Testis (tissue), 2 donors: ENCODE measurements at regions not wholly inside any gene's neighbourhood (a gene's known extent, or its start where the extent isn't known, plus 50 kb on each side); places are given as distances from the start of the nearest gene placed in this dataset.

Experiments
- DNase-seq: peaks from one replicate; pipeline ENCODE4 v3.0.0-alpha.2; 2019
- H3K27ac ChIP-seq, 2 donors: fragments of 200-600 bp; sonication (generic); one replicate each; pipeline ENCODE4 v1.5.1; 2019
- H3K27me3 ChIP-seq: fragments of 200-600 bp; sonication (generic); one replicate; pipeline ENCODE4 v1.5.1; 2019
- H3K36me3 ChIP-seq: fragments of 200-600 bp; sonication (generic); one replicate; pipeline ENCODE4 v1.5.1; 2017; ENCODE audit warnings: low read depth; ENCODE audit errors: missing control alignments
- H3K4me1 ChIP-seq: fragments of 200-600 bp; sonication (generic); one replicate; pipeline ENCODE4 v1.5.1; 2019
- H3K4me3 ChIP-seq, 2 donors: fragments of 200-600 bp; sonication (generic); one replicate each; pipeline ENCODE4 v1.5.1; 2017 to 2019
- H3K9me3 ChIP-seq: fragments of 200-600 bp; sonication (generic); one replicate; pipeline ENCODE4 v1.5.1; 2017
- CTCF ChIP-seq, 3 experiments: fragments of 450-650 bp in 2 of 3; fragments of 200-600 bp in 1 of 3; sonication (generic) in 1 of 3; IDR thresholded peaks; one replicate each; pipeline ENCODE4 v1.5.1; 2016 to 2019; ENCODE audit warnings: antibody characterized with exemption in 3 of 3, mild to moderate bottlenecking in 2 of 3, moderate library complexity in 1 of 3
- POLR2A ChIP-seq: fragments of 450-650 bp; IDR thresholded peaks from one replicate; pipeline ENCODE4 v1.6.1; 2017; ENCODE audit warnings: antibody characterized with exemption, mild to moderate bottlenecking, moderate library complexity
- WGBS, 2 donors: methylation state at CpG; one replicate each; pipeline ENCODE4 v1.1.5; 2018; 5-methylcytosine and 5-hydroxymethylcytosine counted together
- intact Hi-C: fragments of 100-400 bp; cut with DNase I; formaldehyde crosslinking; loops from one replicate; pipeline ENCODE4 v1.15.1; 2023; ENCODE audit warnings: low total_unique reads

DNA sequence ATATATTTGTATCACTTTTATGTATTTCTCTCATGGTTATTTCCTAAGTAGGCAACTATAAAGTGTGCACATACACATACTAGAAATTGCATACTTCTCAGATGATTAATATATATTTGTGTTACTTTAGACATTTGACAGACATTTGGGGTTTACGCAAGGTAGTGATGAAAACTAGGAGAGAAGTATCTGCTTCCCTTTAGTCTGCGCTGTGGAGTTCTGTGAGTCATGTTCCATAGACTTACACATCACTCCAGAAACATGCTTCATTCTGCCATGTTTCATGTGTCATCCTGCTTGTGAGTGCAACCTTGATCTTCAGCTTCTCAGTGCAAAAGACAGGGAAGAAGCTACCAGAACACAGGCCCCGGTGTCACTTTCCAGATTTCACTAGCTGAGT is 200.7 kb upstream of the BMP2 start:
- no peaks in the 10 kb centered on the region for H3K9me3 ChIP-seq
- H3K27me3 ChIP-seq: no peaks in the 10 kb centered on the region
- H3K36me3 ChIP-seq: no peaks in the 10 kb centered on the region
- no peak overlapping the region for H3K27ac ChIP-seq
- intact Hi-C loops: no loop called here
- DNase-seq: no peak
- no peak for TF ChIP-seq CTCF (IDR thresholded peaks at IDR 0.05)
- no peak overlapping the region for H3K4me3 ChIP-seq
- 65 to 79% methylated on average over 3 of the region's 3 CpGs for WGBS, 2 donors
- no peaks in the 10 kb centered on the region for H3K4me1 ChIP-seq

- Histone ChIP-seq H3K4me1 (no peaks in the 10 kb centered on the region), H3K27me3 (no peaks in the 10 kb centered on the region), H3K36me3 (no peaks in the 10 kb centered on the region), H3K9me3 (no peaks in the 10 kb centered on the region), H3K27ac (no peak overlapping the region), H3K4me3 (no peak overlapping the region)
- TF ChIP-seq CTCF (IDR thresholded peaks at IDR 0.05) (no peak), POLR2A (no peak)
- no peak for DNase-seq
- intact Hi-C loops: no loop called here
- WGBS, 2 donors: 58 to 63% methylated on average over 3 of the region's 3 CpGs
Measured at GRCh38 chr20:6562111-6562510, 205.4 kb upstream of the BMP2 start.

DNA sequence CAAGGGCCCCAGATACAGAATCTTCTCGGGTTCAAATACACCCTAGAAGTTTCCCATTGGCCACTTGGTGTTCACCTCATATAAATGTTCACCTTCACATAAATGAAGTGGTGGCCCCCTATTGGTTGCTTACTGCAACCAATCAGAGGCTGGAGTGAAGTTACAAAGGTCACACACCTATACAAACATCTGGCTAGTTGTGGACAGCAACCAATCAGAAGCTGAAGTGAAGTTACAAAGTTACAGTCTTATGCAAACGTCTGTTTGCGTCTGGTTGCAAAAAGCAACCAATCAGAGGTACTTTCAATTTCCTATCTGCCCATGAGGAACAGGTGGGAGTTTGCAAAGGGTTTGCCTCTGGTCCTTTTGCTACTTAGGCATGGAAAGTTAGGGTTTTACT is 206.5 kb upstream of the BMP2 start:
- no peaks in the 10 kb centered on the region for H3K27me3 ChIP-seq
- WGBS, 2 donors: 53 to 70% methylated on average over 3 of the region's 3 CpGs
- DNase-seq: no peak
- H3K27ac ChIP-seq: no peak overlapping the region
- no peak for TF ChIP-seq POLR2A
- TF ChIP-seq CTCF (IDR thresholded peaks at IDR 0.05): no peak
- no peak overlapping the region for H3K4me3 ChIP-seq
- H3K4me1 ChIP-seq: no peaks in the 10 kb centered on the region
- H3K9me3 ChIP-seq: no peaks in the 10 kb centered on the region
- no peaks in the 10 kb centered on the region for H3K36me3 ChIP-seq
- intact Hi-C loops: no loop called here

DNA sequence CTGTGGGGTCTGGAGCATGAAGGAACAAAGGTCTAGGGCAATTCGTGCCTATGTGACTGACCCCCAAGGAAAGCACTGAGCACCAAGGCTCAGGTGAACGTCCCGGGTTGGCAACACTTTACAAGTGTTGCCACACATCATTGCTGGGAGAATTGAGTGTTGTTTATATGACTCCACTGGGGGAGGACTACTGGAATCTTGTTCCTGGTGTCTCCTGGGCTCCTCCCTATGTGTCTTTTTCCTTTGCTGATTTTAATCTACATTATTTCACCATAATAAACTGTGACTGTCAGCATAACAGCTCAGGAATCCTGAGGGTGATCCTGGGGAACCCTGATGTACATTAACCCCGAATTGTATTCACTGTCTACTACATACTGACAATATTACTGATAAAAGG is 207.7 kb upstream of the BMP2 start:
- WGBS, 2 donors: 85% methylated on average over 4 of the region's 4 CpGs
- no peaks in the 10 kb centered on the region for H3K4me1 ChIP-seq
- H3K36me3 ChIP-seq: no peaks in the 10 kb centered on the region
- H3K27me3 ChIP-seq: no peaks in the 10 kb centered on the region
- TF ChIP-seq POLR2A (no peak), CTCF (IDR thresholded peaks at IDR 0.05) (no peak)
- intact Hi-C loops: no loop called here
- no peak overlapping the region for H3K27ac ChIP-seq
- H3K9me3 ChIP-seq: no peaks in the 10 kb centered on the region
- no peak overlapping the region for H3K4me3 ChIP-seq
- no peak for DNase-seq

- Histone ChIP-seq H3K36me3 (no peaks in the 10 kb centered on the region), H3K27me3 (no peaks in the 10 kb centered on the region), H3K27ac (no peak overlapping the region), H3K4me1 (no peaks in the 10 kb centered on the region), H3K9me3 (no peaks in the 10 kb centered on the region), H3K4me3 (no peak overlapping the region)
- DNase-seq: no peak
- TF ChIP-seq CTCF (IDR thresholded peaks at IDR 0.05) (no peak), POLR2A (no peak)
- intact Hi-C loops: no loop called here
- WGBS, 2 donors: 88 to 94% methylated on average over 2 of the region's 2 CpGs
Measured at GRCh38 chr20:6558341-6558740, 209.1 kb upstream of the BMP2 start.
